Fibroblast of skin of back (primary cell): ENCODE measurements at regions not wholly inside any gene's neighbourhood (a gene's known extent, or its start where the extent isn't known, plus 50 kb on each side); places are given as distances from the start of the nearest gene placed in this dataset.
"Not testable (repeated sequence)": the region's sequence is repeated elsewhere in the genome, so short reads cannot be mapped to it uniquely, and the experiment has no call there.

ENCODE experiments used
- DNase-seq: peaks from one replicate; pipeline ENCODE4 v3.0.0-alpha.2; 2013

- DNase-seq, result not testable (repeated sequence)
These were observed 1323.6 kb upstream of the ALCAM start for GRCh38 chr3:104043001-104043543.

DNA sequence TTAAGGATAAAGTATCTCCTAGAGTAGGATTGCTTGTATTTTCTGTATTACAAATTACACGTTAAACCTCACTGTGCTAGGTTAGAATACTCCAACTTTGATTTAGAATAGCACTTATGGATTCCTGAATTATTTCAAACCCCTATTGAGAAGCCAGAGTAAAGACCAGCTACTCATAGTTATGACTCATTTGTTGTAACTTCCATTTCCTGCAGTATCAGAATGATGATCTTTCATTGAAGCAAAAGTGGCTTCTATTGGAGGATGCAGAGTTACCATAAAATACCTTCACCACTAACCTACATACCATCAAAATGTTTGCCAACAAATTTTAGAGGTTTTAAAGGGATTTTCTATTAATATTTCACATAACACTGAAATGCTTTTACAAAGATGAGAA lies 1322.7 kb upstream of the ALCAM start:
- peak; percentile 20 for DNase-seq

GRCh38 chr3:104066658-104067057 lies 1300.1 kb upstream of the ALCAM start:
- DNase-seq, result peak; percentile 66

- peak; percentile 66 for DNase-seq
These were observed 1297.6 kb upstream of the ALCAM start for GRCh38 chr3:104069114-104069513.

GRCh38 chr3:104070906-104071305 lies 1295.8 kb upstream of the ALCAM start:
- no peak for DNase-seq

DNA sequence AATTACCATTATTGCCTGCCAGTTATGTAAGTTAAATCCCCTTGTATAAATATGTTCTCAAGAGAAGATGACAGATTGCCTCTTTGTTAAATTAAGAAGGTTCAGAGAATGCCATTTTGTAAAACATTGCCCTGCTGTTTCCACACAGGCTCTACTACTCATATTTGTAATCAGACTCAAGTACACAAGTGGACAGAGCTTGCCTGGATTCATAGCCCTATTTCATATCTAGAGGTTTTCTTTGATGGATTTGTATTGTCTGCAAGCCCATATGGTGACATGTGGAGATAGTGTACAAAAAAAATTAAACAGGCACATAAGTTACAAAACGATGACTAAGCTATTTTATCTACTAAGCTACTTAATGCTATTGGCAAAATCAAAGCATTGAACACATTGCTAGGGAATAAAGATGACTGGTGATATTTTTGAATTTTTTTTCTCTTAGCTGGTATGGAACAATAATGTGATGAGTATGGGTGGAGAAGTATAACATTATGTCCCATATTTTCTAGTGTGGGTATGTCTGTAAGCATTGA lies 1286.6 kb upstream of the ALCAM start:
- no peak for DNase-seq

DNA sequence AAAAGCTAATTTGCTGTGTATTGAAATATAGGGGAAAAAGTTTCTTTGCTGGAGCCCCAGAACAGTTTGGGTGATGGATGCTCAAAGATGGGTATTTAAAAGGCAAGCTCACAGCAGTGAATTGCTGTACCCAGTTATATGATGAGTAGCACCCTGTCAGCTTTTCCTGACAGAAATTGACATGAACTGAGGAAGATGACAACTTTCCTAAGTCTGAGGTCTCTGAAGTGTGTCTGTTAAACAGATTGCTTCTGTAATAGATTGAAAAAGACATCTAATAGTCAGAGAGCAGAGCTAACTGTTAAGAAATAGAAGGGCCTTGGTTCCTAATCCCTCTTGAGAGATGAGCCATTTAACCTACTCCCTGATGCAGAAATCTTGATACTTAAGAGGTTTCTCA lies 1278.0 kb upstream of the ALCAM start:
- no peak for DNase-seq

DNA sequence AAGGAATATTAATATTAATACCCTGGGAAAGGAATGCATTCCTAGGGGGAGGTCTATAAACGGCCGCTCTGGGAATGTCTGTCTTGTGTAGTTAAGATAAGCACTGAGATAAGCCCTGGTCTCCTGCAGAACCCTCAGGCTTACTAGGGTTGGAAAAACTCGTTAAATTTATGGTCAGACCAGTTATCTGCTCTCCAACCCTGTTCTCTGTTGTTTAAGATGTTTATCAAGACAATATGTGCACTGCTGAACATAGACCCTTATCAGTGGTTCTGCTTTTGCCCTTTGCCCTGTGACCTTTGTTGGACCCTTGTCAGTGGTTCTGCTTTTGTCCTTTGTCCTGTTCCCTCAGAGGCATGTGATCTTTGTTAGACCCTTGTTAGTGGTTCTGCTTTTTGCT lies 1276.7 kb upstream of the ALCAM start:
- DNase-seq, result not testable (repeated sequence)

DNA sequence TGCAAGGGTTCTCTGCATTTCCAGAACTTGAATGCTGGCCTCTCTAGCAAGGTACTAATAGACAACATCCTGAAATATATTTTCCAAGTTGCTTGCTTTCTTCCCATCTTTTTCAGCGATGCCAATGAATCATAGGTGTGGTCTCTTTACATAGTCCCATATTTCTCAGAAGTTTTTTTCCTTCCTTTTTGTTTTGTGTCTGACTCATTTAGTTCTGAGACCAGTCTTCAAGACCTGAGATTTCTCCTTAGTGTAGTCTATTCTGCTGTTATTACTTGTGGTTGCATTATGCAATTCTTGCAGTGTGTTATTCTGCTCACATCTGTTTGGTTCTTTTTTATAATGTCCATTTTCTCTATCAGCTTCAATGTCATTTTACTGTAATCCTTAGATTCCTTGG lies 1265.0 kb upstream of the ALCAM start:
- DNase-seq, result peak; percentile 5

DNA sequence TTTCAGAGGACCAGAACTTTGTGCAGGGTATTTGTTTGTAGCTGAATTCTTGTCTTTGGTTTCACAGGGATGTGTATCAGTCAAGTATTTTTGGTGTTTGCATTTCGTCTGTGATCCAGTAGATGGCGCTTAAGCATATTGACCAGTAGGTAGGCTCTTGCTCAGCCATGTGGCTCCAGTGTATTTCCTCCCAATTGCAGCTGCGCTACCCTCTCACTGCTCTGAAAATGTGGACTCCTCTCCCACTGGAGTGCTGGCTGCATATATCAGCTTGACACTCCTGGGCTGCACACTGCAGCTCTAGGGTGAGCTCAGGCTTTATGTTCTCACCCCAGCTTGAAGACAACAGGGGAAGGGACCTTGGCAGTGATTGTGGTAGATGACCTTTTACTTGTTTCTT lies 1264.3 kb upstream of the ALCAM start:
- peak; percentile 64 for DNase-seq

DNA sequence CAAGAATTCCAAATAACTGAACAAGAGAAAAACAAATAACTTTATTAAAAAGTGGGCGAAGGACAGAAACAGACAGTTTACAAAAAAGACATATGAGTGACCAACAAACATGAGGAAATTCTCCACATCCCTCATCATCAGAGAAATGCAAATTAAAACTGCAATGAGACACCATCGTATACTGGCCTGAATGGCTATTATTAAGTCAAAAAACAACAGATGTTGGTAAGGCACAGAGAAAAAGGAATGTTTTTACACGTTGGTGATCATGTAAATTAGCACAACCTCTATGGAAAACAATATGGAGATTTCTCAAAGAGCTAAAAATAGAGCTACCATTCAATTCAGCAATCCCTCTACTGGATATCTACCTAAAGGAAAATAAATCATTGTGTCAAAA lies 1260.4 kb upstream of the ALCAM start:
- DNase-seq, result no peak

- DNase-seq, result no peak
These were observed 1258.2 kb upstream of the ALCAM start for GRCh38 chr3:104108522-104108921.

DNA sequence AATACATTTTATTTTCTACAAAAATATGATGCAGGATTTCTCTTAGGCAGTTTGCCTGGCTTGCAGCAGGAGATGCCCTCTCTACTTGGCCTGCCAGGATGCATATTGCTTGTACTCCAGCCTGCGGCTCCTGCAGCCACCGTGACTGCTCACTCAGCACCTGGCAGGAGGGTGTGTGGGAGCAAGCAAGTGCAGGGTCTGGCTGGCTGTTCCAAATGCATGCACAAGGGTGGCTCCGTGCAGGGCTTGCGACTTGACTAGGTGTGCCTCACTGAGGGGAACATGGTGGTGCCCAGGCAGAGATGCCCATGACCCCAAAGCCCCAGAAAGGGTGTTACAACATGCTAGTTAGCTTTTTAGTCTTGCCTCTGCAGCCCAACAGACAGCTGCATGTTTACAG lies 1240.2 kb upstream of the ALCAM start:
- DNase-seq, result no peak

DNA sequence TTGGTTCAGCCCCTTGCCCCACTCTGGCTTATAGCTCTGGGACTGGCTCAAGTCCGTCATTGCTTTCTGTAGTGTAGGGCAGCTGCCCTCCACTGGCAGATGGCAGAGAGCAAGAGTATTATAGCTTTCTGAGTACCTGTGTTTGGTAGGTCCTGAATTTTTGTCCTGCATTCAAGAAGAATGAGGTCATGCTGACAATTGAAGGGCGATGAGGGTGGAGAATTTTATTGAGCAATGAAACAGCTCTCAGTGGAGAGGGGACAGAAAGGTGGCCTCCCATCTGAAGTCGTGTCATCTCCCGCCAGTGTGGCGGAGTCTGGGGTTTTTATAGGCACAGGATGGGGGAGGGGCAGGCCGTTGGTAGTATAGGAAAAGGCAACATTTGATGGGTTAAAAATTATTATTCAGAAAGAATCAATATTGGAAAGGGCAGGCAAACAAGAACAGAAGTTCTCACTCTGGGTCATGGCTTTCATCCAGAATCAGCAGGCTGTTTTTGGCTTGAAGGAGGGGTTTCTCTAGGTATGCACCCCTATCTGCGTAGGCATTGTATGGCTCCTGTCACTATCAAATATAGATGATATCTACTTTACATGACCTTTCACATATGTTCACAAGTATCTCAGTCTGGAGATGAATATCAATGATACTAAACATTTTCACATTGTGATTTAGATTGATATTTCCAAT lies 1239.7 kb upstream of the ALCAM start:
- no peak for DNase-seq

GRCh38 chr3:104127830-104128229 lies 1238.9 kb upstream of the ALCAM start:
- DNase-seq, result no peak

- DNase-seq, result peak; percentile 55
These were observed 1233.9 kb upstream of the ALCAM start for GRCh38 chr3:104132566-104133403.

DNA sequence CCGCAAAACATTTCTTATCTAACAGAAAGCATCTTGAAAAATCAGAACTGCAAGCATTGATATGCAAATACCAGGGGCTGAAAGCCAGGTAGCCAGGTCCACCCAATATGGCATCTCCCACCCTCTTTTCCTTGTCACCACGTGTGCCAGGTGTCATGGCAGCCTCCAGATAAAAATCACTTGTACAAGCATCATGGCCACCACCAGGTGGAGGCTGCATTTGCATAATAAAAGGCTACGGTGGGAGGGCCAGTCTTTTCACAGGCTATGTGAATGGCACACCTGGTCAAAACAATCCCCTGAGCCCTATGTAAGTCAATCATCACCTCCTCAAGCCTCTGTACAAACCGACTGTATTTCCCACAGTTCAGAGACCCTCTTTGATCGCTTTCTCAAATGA lies 1233.1 kb upstream of the ALCAM start:
- DNase-seq, result no peak

GRCh38 chr3:104137116-104137515 lies 1229.6 kb upstream of the ALCAM start:
- DNase-seq, result no peak

DNA sequence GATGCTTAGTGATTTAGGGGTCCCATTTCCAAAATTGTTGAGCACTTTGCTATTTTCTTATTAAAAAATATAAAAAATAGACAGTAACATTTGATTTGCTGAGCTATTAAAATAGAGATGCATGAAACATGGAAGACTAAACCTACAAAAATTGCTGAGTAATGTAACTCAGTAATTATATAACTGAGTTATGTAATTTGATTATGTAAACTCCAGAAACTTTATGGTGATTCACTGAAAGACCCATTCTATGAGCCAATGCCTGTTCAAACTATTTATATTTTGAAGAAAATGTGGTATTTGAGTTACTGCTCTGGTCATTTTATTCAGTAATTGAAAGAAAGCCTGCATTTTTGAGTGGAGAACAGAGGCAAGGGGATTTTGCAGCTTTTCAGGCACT lies 1221.5 kb upstream of the ALCAM start:
- DNase-seq, result no peak

GRCh38 chr3:104149154-104149553 lies 1217.6 kb upstream of the ALCAM start:
- DNase-seq, result no peak

DNA sequence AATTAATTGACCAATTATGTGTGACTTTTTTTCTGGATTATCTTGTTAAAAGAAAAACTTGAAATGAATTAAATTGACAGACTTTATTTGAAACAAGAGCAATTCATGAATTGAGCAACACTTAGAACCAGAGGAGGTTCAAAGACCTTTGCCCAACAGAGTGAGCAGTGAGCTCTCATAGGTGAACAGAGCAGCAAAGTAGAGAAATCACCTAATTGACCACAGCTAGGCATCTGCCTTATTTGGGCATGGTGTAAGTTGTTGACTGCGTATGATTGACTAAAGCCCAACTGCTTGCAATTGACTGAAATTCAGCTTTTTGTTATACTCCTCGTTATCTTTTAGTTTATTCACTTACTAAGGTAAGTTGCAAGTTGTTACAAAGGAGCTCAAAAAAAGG lies 1216.0 kb upstream of the ALCAM start:
- no peak for DNase-seq

GRCh38 chr3:104154896-104155295 lies 1211.8 kb upstream of the ALCAM start:
- DNase-seq, result no peak

- no peak for DNase-seq
These were observed 1200.8 kb upstream of the ALCAM start for GRCh38 chr3:104165866-104166265.

GRCh38 chr3:104168386-104168785 lies 1198.3 kb upstream of the ALCAM start:
- no peak for DNase-seq
